ENCODE measurements at regions not wholly inside any gene's neighbourhood (a gene's known extent, or its start where the extent isn't known, plus 50 kb on each side); places are given as distances from the start of the nearest gene placed in this dataset.

- TF ChIP-seq, protein P1, sequence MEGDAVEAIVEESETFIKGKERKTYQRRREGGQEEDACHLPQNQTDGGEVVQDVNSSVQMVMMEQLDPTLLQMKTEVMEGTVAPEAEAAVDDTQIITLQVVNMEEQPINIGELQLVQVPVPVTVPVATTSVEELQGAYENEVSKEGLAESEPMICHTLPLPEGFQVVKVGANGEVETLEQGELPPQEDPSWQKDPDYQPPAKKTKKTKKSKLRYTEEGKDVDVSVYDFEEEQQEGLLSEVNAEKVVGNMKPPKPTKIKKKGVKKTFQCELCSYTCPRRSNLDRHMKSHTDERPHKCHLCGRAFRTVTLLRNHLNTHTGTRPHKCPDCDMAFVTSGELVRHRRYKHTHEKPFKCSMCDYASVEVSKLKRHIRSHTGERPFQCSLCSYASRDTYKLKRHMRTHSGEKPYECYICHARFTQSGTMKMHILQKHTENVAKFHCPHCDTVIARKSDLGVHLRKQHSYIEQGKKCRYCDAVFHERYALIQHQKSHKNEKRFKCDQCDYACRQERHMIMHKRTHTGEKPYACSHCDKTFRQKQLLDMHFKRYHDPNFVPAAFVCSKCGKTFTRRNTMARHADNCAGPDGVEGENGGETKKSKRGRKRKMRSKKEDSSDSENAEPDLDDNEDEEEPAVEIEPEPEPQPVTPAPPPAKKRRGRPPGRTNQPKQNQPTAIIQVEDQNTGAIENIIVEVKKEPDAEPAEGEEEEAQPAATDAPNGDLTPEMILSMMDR (IDR thresholded peaks at IDR 0.05; ENCODE audit: insufficient read depth, low read length) = no peak
- no peak for TF ChIP-seq REST (IDR thresholded peaks at IDR 0.05; ENCODE audit: insufficient replicate concordance, low read depth)
These were observed 112.7 kb downstream of the FAM53A start for GRCh38 chr4:1571165-1572009.
